Hepatocyte (in vitro differentiated cells): ENCODE measurements at regions not wholly inside any gene's neighbourhood (a gene's known extent, or its start where the extent isn't known, plus 50 kb on each side); places are given as distances from the start of the nearest gene placed in this dataset.

Experiments
- DNase-seq: peaks from one replicate; pipeline ENCODE4 v3.0.0-alpha.2; 2016; ENCODE audit warnings: low spot score
- H2AFZ ChIP-seq: fragments of 200-600 bp; sonication (generic); 2 replicates; pipeline ENCODE4 v1.6.0; 2016; ENCODE audit warnings: antibody characterized with exemption, mild to moderate bottlenecking
- H3K27ac ChIP-seq: fragments of 200-600 bp; sonication (generic); 2 replicates; pipeline ENCODE4 v1.5.1; 2016; ENCODE audit warnings: mild to moderate bottlenecking
- H3K27me3 ChIP-seq: fragments of 200-600 bp; sonication (generic); 2 replicates; pipeline ENCODE4 v1.6.1; 2016
- H3K36me3 ChIP-seq: fragments of 200-600 bp; sonication (generic); replicated peaks from 2 replicates; pipeline ENCODE4 v1.5.1; 2016; ENCODE audit warnings: low read depth; ENCODE audit not compliant: insufficient read depth
- H3K4me1 ChIP-seq: fragments of 200-600 bp; sonication (generic); 2 replicates; pipeline ENCODE4 v1.5.1; 2016; ENCODE audit warnings: mild to moderate bottlenecking, moderate library complexity; ENCODE audit not compliant: insufficient read depth
- H3K4me2 ChIP-seq: fragments of 200-600 bp; sonication (generic); 2 replicates; pipeline ENCODE4 v1.6.0; 2016
- H3K4me3 ChIP-seq: fragments of 200-600 bp; sonication (generic); 2 replicates; pipeline ENCODE4 v1.5.1; 2016; ENCODE audit warnings: mild to moderate bottlenecking
- H3K79me2 ChIP-seq: fragments of 200-600 bp; sonication (generic); 2 replicates; pipeline ENCODE4 v1.6.0; 2017; ENCODE audit warnings: mild to moderate bottlenecking
- H3K9me2 ChIP-seq: fragments of 200-600 bp; sonication (generic); replicated peaks from 2 replicates; pipeline ENCODE4 v1.6.0; 2017; ENCODE audit warnings: mild to moderate bottlenecking; ENCODE audit not compliant: insufficient read depth
- H3K9me3 ChIP-seq: fragments of 200-600 bp; sonication (generic); 2 replicates; pipeline ENCODE4 v1.5.1; 2016; ENCODE audit warnings: low read depth, mild to moderate bottlenecking
- H4K20me1 ChIP-seq: fragments of 200-600 bp; sonication (generic); 2 replicates; pipeline ENCODE4 v1.6.0; 2016; ENCODE audit warnings: mild to moderate bottlenecking; ENCODE audit not compliant: insufficient read depth, poor library complexity, severe bottlenecking
- EZH2 ChIP-seq: fragments of 200-600 bp; sonication (generic); IDR thresholded peaks from 2 replicates; pipeline ENCODE4 v1.6.1; 2016; ENCODE audit warnings: antibody characterized with exemption, mild to moderate bottlenecking, borderline replicate concordance
- EZH2phosphoT487 ChIP-seq: fragments of 200-600 bp; sonication (generic); IDR thresholded peaks from one replicate; pipeline ENCODE4 v1.6.1; 2018; ENCODE audit warnings: antibody characterized with exemption, mild to moderate bottlenecking, low read depth, moderate library complexity; ENCODE audit not compliant: unreplicated experiment, severe bottlenecking
- WGBS: methylation state at CpG from one replicate; pipeline ENCODE4 v1.1.6; 2016; ENCODE audit warnings: low lambda C conversion rate; ENCODE audit errors: missing lambda C conversion rate; 5-methylcytosine and 5-hydroxymethylcytosine counted together
- TF ChIP-seq, protein P1 (sequence below): fragments of 200-600 bp; sonication (generic); IDR thresholded peaks from 2 replicates; pipeline ENCODE4 v1.5.1; 2016; ENCODE audit warnings: antibody characterized with exemption, mild to moderate bottlenecking; ENCODE audit not compliant: poor library complexity

DNA sequence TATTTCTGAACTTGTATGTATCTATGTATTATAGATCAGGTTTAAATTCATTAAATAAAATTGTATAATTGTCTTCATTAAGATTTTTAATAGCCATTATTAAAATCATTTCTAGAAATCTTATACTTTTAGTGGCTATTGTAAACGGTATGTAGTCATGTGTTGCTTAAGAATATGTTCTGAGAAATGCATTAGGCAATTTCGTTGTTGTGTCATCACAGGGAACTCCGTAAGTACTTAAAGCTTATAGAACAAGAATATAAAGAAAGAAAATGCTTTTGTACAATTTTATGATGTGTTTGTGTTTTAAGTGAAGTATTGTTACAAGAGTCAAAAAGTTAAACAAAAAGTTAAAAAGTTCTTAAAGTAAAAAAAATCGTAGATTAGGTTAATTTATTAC is 765.8 kb downstream of the METTL4 start:
- Histone ChIP-seq H3K79me2 (no peaks in the 10 kb centered on the region), H4K20me1 (no peaks in the 10 kb centered on the region), H3K4me3 (no peak overlapping the region), H3K27me3 (no peaks in the 10 kb centered on the region), H3K27ac (no peak overlapping the region), H3K4me2 (no peak overlapping the region), H3K9me3 (no peaks in the 10 kb centered on the region), H3K36me3 (no peaks in the 10 kb centered on the region), H2AFZ (no peak overlapping the region), H3K9me2 (no peaks in the 10 kb centered on the region), H3K4me1 (no peaks in the 10 kb centered on the region)
- no peak for TF ChIP-seq EZH2phosphoT487
- TF ChIP-seq EZH2: no peak
- TF ChIP-seq, protein P1, sequence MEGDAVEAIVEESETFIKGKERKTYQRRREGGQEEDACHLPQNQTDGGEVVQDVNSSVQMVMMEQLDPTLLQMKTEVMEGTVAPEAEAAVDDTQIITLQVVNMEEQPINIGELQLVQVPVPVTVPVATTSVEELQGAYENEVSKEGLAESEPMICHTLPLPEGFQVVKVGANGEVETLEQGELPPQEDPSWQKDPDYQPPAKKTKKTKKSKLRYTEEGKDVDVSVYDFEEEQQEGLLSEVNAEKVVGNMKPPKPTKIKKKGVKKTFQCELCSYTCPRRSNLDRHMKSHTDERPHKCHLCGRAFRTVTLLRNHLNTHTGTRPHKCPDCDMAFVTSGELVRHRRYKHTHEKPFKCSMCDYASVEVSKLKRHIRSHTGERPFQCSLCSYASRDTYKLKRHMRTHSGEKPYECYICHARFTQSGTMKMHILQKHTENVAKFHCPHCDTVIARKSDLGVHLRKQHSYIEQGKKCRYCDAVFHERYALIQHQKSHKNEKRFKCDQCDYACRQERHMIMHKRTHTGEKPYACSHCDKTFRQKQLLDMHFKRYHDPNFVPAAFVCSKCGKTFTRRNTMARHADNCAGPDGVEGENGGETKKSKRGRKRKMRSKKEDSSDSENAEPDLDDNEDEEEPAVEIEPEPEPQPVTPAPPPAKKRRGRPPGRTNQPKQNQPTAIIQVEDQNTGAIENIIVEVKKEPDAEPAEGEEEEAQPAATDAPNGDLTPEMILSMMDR: no peak
- WGBS: 84% methylated on average over 4 of the region's 4 CpGs
- DNase-seq: no peak

DNA sequence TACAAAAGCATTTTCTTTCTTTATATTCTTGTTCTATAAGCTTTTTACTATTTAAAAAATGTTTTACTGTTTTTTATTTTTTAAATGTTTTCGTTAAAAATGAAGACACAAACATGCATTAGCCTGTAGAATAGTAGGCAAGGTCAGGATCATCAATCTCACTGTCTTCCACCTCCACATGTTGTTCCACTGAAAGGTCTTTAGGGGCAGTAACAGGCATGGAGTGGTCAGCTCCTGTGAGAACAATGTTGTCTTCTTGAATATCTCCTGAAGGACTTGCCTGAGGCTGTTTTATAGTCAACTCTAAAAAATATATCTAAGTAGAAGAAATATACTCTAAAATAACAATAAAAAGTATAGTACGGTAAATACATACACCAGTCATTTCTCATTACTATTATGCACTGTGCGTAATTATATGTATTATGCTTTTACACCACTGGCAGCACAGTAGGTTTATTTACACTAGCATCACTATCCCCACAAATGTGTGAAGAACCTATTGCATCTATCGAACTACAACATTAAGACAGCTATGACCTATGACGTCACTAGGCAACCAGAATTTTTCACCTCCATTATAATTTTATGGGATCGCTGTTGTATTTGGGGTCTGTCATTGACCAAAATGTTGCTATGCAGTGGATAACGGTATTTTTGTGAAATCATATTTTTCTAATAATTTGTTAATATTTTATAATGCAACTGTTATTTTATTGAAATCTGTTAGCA is 764.3 kb downstream of the METTL4 start:
- no peaks in the 10 kb centered on the region for H4K20me1 ChIP-seq
- H3K36me3 ChIP-seq: no peaks in the 10 kb centered on the region
- no peaks in the 10 kb centered on the region for H3K9me3 ChIP-seq
- no peak overlapping the region for H3K4me3 ChIP-seq
- H3K4me1 ChIP-seq: no peaks in the 10 kb centered on the region
- no peaks in the 10 kb centered on the region for H3K9me2 ChIP-seq
- H3K4me2 ChIP-seq: no peak overlapping the region
- TF ChIP-seq EZH2 (no peak), EZH2phosphoT487 (no peak)
- TF ChIP-seq, protein P1: no peak
- no peak overlapping the region for H2AFZ ChIP-seq
- H3K27ac ChIP-seq: no peak overlapping the region
- H3K79me2 ChIP-seq: no peaks in the 10 kb centered on the region
- H3K27me3 ChIP-seq: no peaks in the 10 kb centered on the region
- WGBS: 86% methylated on average over 7 of the region's 7 CpGs
- DNase-seq: no peak

DNA sequence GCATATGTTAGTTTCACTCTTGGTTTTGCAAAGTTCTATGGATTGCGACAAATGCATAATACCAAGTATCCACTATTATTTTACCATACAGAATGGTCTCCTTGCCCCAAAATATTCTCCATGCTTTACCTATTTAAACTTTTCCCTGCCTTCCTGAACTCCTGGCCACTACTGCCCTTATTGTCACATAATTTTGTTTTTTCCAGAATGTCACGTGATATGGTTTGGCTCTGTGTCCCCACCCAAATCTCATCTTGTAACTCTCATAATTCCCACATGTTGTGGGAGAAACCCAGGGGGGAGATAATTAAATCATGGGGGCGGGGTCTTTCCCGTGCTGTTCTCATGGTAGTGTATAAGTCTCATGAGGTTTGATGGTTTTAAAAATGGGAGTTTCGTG is 760.0 kb downstream of the METTL4 start:
- Histone ChIP-seq H3K36me3 (no peaks in the 10 kb centered on the region), H4K20me1 (no peaks in the 10 kb centered on the region), H3K4me1 (no peaks in the 10 kb centered on the region), H3K79me2 (no peaks in the 10 kb centered on the region), H2AFZ (no peak overlapping the region), H3K4me2 (no peak overlapping the region), H3K9me3 (no peaks in the 10 kb centered on the region), H3K4me3 (no peak overlapping the region), H3K27ac (no peak overlapping the region), H3K9me2 (no peaks in the 10 kb centered on the region), H3K27me3 (no peaks in the 10 kb centered on the region)
- 89% methylated on average over 5 of the region's 5 CpGs for WGBS
- no peak for DNase-seq
- TF ChIP-seq EZH2phosphoT487: no peak
- TF ChIP-seq EZH2: no peak
- TF ChIP-seq, protein P1: no peak
